ENCODE measurements at regions not wholly inside any gene's neighbourhood (a gene's known extent, or its start where the extent isn't known, plus 50 kb on each side); places are given as distances from the start of the nearest gene placed in this dataset.

DNA sequence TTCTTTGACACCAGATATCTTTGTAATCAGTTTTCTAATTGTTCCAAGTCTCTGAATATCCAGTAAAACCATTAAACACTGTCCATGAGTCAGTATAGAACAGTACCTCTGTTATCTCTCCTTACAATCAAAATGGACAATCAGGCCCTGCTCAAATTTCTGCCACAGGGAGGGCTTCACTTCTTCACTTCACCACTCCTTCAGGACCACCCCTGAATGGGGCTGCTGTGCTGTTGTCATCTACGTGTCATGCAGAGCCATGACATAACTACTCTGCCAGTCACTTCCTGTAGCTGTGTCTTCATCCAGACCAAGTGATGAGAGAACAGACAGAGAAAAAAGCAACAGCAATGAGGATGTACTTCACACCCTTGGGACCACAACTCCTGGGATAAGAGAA, 116.9 kb downstream of the TANC2 start:
- no peak for TF ChIP-seq SUZ12 (IDR thresholded peaks at IDR 0.05)
- no peak for TF ChIP-seq ELF4 (IDR thresholded peaks at IDR 0.05)
- TF ChIP-seq HDGF (IDR thresholded peaks at IDR 0.05; ENCODE audit: borderline replicate concordance) = no peak
- no peak for TF ChIP-seq SP1 (IDR thresholded peaks at IDR 0.05)
- no peak for TF ChIP-seq FOXK2 (IDR thresholded peaks at IDR 0.05)
- TF ChIP-seq FOXM1 (IDR thresholded peaks at IDR 0.05; ENCODE audit: borderline replicate concordance) = no peak
- no peak for TF ChIP-seq CTBP1 (IDR thresholded peaks at IDR 0.05; ENCODE audit: borderline replicate concordance)
- TF ChIP-seq ZNF384 (IDR thresholded peaks at IDR 0.05) = no peak
- no peak for TF ChIP-seq BHLHE40 (IDR thresholded peaks at IDR 0.05; ENCODE audit: borderline replicate concordance)
- no peak for TF ChIP-seq L3MBTL2 (conservative IDR thresholded peaks at IDR 0.05)
- TF ChIP-seq, protein P1, sequence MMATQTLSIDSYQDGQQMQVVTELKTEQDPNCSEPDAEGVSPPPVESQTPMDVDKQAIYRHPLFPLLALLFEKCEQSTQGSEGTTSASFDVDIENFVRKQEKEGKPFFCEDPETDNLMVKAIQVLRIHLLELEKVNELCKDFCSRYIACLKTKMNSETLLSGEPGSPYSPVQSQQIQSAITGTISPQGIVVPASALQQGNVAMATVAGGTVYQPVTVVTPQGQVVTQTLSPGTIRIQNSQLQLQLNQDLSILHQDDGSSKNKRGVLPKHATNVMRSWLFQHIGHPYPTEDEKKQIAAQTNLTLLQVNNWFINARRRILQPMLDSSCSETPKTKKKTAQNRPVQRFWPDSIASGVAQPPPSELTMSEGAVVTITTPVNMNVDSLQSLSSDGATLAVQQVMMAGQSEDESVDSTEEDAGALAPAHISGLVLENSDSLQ (IDR thresholded peaks at IDR 0.05) = no peak
- no peak for TF ChIP-seq ARNT (IDR thresholded peaks at IDR 0.05)

All from HEK293T (cell line).